Stimulated activated CD4-positive, alpha-beta T cell treated with anti-CD3 and anti-CD28 coated beads, Interleukin-12 subunit alpha, Interleukin-12 subunit beta, amount 100 ng/mL, for 24 hours (primary cell): ENCODE measurements at regions not wholly inside any gene's neighbourhood (a gene's known extent, or its start where the extent isn't known, plus 50 kb on each side); places are given as distances from the start of the nearest gene placed in this dataset.
A peak's percentile ranks its signal among the peaks of the same experiment; 100 is the strongest.

Source experiments
- DNase-seq, 2 experiments: peaks; one replicate each; pipeline ENCODE4 v3.0.0-alpha.2; 2020; ENCODE audit warnings: low read depth in 2 of 2

GRCh38 chr2:22893761-22894517 lies 491.0 kb upstream of the KLHL29 start:
- DNase-seq, result no peak

- DNase-seq, result no peak
These were observed 490.2 kb upstream of the KLHL29 start for GRCh38 chr2:22894761-22895160.

- DNase-seq, result no peak
These were observed 487.6 kb upstream of the KLHL29 start for GRCh38 chr2:22897428-22897827.

- no peak for DNase-seq
These were observed 484.3 kb upstream of the KLHL29 start for GRCh38 chr2:22900674-22901073.

- DNase-seq, result no peak
These were observed 483.4 kb upstream of the KLHL29 start for GRCh38 chr2:22901471-22902179.

GRCh38 chr2:22902180-22902550 lies 482.8 kb upstream of the KLHL29 start:
- DNase-seq, result no peak

- no peak for DNase-seq
These were observed 482.3 kb upstream of the KLHL29 start for GRCh38 chr2:22902662-22903165.

GRCh38 chr2:22903616-22904015 lies 481.4 kb upstream of the KLHL29 start:
- DNase-seq, result no peak

GRCh38 chr2:22904126-22904684 lies 480.8 kb upstream of the KLHL29 start:
- peak in 1 of 2 experiments; percentile 1 for DNase-seq

GRCh38 chr2:22907330-22907729 lies 477.6 kb upstream of the KLHL29 start:
- DNase-seq, result no peak

- DNase-seq, result no peak
These were observed 472.6 kb upstream of the KLHL29 start for GRCh38 chr2:22912398-22912797.

- no peak for DNase-seq
These were observed 455.0 kb upstream of the KLHL29 start for GRCh38 chr2:22929998-22930397.

- DNase-seq, result no peak
These were observed 454.2 kb upstream of the KLHL29 start for GRCh38 chr2:22930781-22931180.

GRCh38 chr2:22932288-22932687 lies 452.7 kb upstream of the KLHL29 start:
- no peak for DNase-seq

GRCh38 chr2:22934747-22935146 lies 450.2 kb upstream of the KLHL29 start:
- no peak for DNase-seq

GRCh38 chr2:22942441-22942840 lies 442.5 kb upstream of the KLHL29 start:
- DNase-seq, result no peak

GRCh38 chr2:22944143-22944542 lies 440.8 kb upstream of the KLHL29 start:
- DNase-seq, result no peak

GRCh38 chr2:22946553-22946952 lies 438.4 kb upstream of the KLHL29 start:
- no peak for DNase-seq

- no peak for DNase-seq
These were observed 437.2 kb upstream of the KLHL29 start for GRCh38 chr2:22947741-22948140.

GRCh38 chr2:22950431-22950830 lies 434.5 kb upstream of the KLHL29 start:
- no peak for DNase-seq

- DNase-seq, result no peak
These were observed 432.2 kb upstream of the KLHL29 start for GRCh38 chr2:22952656-22953225.

GRCh38 chr2:22957446-22957845 lies 427.5 kb upstream of the KLHL29 start:
- DNase-seq, result no peak

- DNase-seq, result no peak
These were observed 426.7 kb upstream of the KLHL29 start for GRCh38 chr2:22958308-22958707.
